SJCRH30 (cell line): ENCODE measurements at regions not wholly inside any gene's neighbourhood (a gene's known extent, or its start where the extent isn't known, plus 50 kb on each side); places are given as distances from the start of the nearest gene placed in this dataset.
A peak's percentile ranks its signal among the peaks of the same experiment; 100 is the strongest.

Experiments used
- DNase-seq, 2 experiments: peaks; one replicate each; pipeline ENCODE4 v3.0.0-alpha.2; 2015 to 2020
- H3K27ac ChIP-seq: fragments of 250-450 bp; sonication (Bioruptor Pico); 2 replicates; pipeline ENCODE4 v1.5.1; 2020; ENCODE audit warnings: mild to moderate bottlenecking, moderate library complexity
- H3K27me3 ChIP-seq: fragments of 250-450 bp; sonication (Bioruptor Pico); 2 replicates; pipeline ENCODE4 v1.5.1; 2020; ENCODE audit warnings: mild to moderate bottlenecking, moderate library complexity
- H3K36me3 ChIP-seq: fragments of 250-450 bp; sonication (Bioruptor Pico); 2 replicates; pipeline ENCODE4 v1.5.1; 2020; ENCODE audit warnings: mild to moderate bottlenecking, moderate library complexity
- H3K4me1 ChIP-seq: fragments of 250-450 bp; sonication (Bioruptor Pico); 2 replicates; pipeline ENCODE4 v1.5.1; 2020; ENCODE audit warnings: mild to moderate bottlenecking, moderate library complexity
- H3K4me3 ChIP-seq: fragments of 250-450 bp; sonication (Bioruptor Pico); 2 replicates; pipeline ENCODE4 v1.5.1; 2020; ENCODE audit warnings: mild to moderate bottlenecking, moderate library complexity
- H3K9me3 ChIP-seq: fragments of 250-450 bp; sonication (Bioruptor Pico); replicated peaks from 2 replicates; pipeline ENCODE4 v1.5.1; 2020; ENCODE audit warnings: mild to moderate bottlenecking, moderate library complexity

GRCh38 chr1:244941121-244941520 lies 76.8 kb upstream of the HNRNPU start:
- H3K9me3 ChIP-seq = no peaks in the 10 kb centered on the region
- H3K4me3 ChIP-seq = no peak overlapping the region
- no peak overlapping the region for H3K27ac ChIP-seq
- DNase-seq = no peak
- no peaks in the 10 kb centered on the region for H3K4me1 ChIP-seq
- no peaks in the 10 kb centered on the region for H3K36me3 ChIP-seq
- no peaks in the 10 kb centered on the region for H3K27me3 ChIP-seq

GRCh38 chr1:244937099-244937498 lies 72.8 kb upstream of the HNRNPU start:
- Histone ChIP-seq H3K4me3 (no peak overlapping the region), H3K27me3 (no peaks in the 10 kb centered on the region), H3K9me3 (no peaks in the 10 kb centered on the region)

DNA sequence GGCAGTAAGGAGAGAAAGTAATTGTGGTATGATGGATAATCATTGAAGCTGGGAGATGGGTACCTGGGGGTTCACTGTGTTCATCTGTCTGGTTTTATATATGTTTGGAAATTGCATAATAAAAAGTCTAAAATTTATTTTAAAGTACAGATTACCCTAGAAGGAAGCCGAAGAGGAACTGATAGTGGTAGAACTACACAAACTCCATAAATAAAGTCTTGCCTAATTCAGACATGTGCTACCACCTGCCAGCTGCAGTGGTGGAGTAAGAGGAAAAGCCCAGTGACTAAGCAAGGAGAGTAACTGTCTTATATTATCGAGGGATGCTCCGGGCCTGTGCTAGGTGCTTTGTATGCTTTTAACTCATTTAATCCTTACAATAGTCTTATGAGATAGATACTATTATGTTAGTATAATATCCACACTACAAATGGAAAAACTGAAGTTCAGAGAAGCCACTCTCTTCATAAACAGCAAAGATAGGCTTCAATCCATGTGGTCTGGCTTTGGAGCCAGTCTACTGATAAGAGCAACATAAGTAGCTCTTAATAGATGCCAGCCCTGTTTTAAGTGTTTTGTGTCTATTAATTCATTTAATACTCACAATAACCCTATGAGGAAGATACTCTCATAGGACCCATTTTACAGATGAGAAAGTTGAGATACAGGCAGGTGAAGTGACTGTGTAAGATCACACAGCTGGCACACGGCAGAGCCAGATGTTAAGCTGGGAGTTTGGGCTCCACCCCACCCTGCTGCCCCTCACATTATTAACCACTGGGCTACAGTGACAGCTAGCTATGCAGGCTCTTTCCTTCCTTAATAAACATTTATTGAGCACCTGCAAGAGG lies 56.8 kb upstream of the HNRNPU start:
- no peak overlapping the region for H3K4me3 ChIP-seq
- H3K4me1 ChIP-seq = no peaks in the 10 kb centered on the region
- H3K27ac ChIP-seq = no peak overlapping the region
- no peaks in the 10 kb centered on the region for H3K36me3 ChIP-seq
- H3K9me3 ChIP-seq = no peaks in the 10 kb centered on the region
- DNase-seq = no peak
- H3K27me3 ChIP-seq = peaks cover 9% of the 10 kb centered on the region

More at GRCh38 chr1:244937099-244937498, 72.8 kb upstream of the HNRNPU start:
- DNase-seq = no peak
- no peak overlapping the region for H3K27ac ChIP-seq
- H3K36me3 ChIP-seq = no peaks in the 10 kb centered on the region
- H3K4me1 ChIP-seq = no peaks in the 10 kb centered on the region

GRCh38 chr1:244919320-244920282 lies 55.3 kb upstream of the HNRNPU start:
- Histone ChIP-seq H3K36me3 (no peaks in the 10 kb centered on the region), H3K4me3 (peak overlapping the region; percentile 57)
- DNase-seq = no peak

GRCh38 chr1:244918421-244919319 lies 54.3 kb upstream of the HNRNPU start:
- Histone ChIP-seq H3K27ac (no peak overlapping the region), H3K4me1 (no peaks in the 10 kb centered on the region), H3K27me3 (peaks cover 9% of the 10 kb centered on the region), H3K4me3 (peak overlapping the region; percentile 57), H3K9me3 (no peaks in the 10 kb centered on the region), H3K36me3 (no peaks in the 10 kb centered on the region)
- DNase-seq = peak; percentile 7 to 26

More at GRCh38 chr1:244919320-244920282, 55.3 kb upstream of the HNRNPU start:
- H3K27ac ChIP-seq = no peak overlapping the region
- no peaks in the 10 kb centered on the region for H3K4me1 ChIP-seq
- peaks cover 9% of the 10 kb centered on the region for H3K27me3 ChIP-seq
- H3K9me3 ChIP-seq = no peaks in the 10 kb centered on the region

- H3K27ac ChIP-seq = no peak overlapping the region
- DNase-seq = no peak
Measured at GRCh38 chr1:244917073-244917670, 52.8 kb upstream of the HNRNPU start.

GRCh38 chr1:244915736-244916135 lies 51.4 kb upstream of the HNRNPU start:
- H3K9me3 ChIP-seq = no peaks in the 10 kb centered on the region

More at GRCh38 chr1:244917073-244917670, 52.8 kb upstream of the HNRNPU start:
- Histone ChIP-seq H3K27me3 (peaks cover 9% of the 10 kb centered on the region), H3K4me1 (no peaks in the 10 kb centered on the region), H3K4me3 (no peak overlapping the region), H3K36me3 (no peaks in the 10 kb centered on the region), H3K9me3 (no peaks in the 10 kb centered on the region)

DNA sequence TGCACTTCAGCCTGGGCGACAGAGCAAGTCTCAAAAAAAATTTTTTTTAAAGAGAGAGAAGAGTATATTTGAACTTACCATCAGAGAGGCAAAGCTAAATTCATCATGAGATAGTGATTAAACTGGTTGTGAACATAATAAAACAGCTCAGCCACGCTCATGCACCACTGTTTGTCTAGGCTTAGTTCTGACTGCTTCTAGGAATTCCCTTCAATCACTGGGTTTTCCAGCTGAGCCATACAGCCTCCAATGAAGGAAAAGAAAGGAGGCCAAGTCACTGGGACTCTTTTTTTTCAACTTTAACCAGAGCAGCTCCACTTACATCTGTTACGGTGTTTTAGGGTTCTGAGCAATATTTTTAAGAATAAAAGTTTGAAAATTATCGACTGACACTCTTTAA lies 50.4 kb upstream of the HNRNPU start:
- Histone ChIP-seq H3K27me3 (peaks cover 9% of the 10 kb centered on the region), H3K36me3 (no peaks in the 10 kb centered on the region), H3K4me3 (no peak overlapping the region), H3K9me3 (no peaks in the 10 kb centered on the region), H3K27ac (no peak overlapping the region), H3K4me1 (no peaks in the 10 kb centered on the region)
- DNase-seq = no peak

More at GRCh38 chr1:244915736-244916135, 51.4 kb upstream of the HNRNPU start:
- Histone ChIP-seq H3K4me1 (no peaks in the 10 kb centered on the region), H3K4me3 (no peak overlapping the region), H3K27ac (no peak overlapping the region), H3K27me3 (peaks cover 9% of the 10 kb centered on the region), H3K36me3 (no peaks in the 10 kb centered on the region)
- DNase-seq = no peak
